Peyer's patch (tissue), 4 donors: ENCODE measurements at regions not wholly inside any gene's neighbourhood (a gene's known extent, or its start where the extent isn't known, plus 50 kb on each side); places are given as distances from the start of the nearest gene placed in this dataset.

ENCODE experiments used
- POLR2A ChIP-seq, 2 donors: fragments of 450-650 bp; IDR thresholded peaks; one replicate each; pipeline ENCODE4 v1.5.1; 2017; ENCODE audit warnings: antibody characterized with exemption in 2 of 2, mild to moderate bottlenecking in 2 of 2, moderate library complexity in 2 of 2
- TF ChIP-seq, protein P1 (sequence below), 6 experiments: fragments of 450-650 bp in 4 of 6; fragments of 200-600 bp in 2 of 6; sonication (generic) in 1 of 6; IDR thresholded peaks; one replicate each; pipeline ENCODE4 v1.5.1; 2017 to 2019; ENCODE audit warnings: antibody characterized with exemption in 6 of 6, mild to moderate bottlenecking in 3 of 6, moderate library complexity in 1 of 6

DNA sequence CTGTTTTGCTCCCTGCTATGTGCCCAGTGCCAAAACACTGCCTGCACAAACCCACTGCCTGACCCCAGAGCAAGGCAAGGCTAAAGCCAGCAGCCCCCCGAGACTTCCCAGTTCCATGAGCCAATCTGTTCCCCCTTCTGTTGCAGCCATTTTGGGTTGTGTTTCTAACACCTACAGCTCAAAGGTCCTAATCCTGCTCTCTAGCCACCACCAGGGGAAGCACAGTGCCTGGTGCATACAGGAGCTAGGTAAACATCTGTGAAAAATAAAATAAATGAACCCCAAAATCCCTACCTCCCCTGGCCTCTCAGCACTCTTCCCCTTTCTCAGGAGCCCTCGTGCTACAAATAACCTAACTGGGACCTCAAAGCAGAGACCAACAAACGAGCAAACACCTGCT lies 190.2 kb downstream of the MATN1 start:
- TF ChIP-seq, protein P1, sequence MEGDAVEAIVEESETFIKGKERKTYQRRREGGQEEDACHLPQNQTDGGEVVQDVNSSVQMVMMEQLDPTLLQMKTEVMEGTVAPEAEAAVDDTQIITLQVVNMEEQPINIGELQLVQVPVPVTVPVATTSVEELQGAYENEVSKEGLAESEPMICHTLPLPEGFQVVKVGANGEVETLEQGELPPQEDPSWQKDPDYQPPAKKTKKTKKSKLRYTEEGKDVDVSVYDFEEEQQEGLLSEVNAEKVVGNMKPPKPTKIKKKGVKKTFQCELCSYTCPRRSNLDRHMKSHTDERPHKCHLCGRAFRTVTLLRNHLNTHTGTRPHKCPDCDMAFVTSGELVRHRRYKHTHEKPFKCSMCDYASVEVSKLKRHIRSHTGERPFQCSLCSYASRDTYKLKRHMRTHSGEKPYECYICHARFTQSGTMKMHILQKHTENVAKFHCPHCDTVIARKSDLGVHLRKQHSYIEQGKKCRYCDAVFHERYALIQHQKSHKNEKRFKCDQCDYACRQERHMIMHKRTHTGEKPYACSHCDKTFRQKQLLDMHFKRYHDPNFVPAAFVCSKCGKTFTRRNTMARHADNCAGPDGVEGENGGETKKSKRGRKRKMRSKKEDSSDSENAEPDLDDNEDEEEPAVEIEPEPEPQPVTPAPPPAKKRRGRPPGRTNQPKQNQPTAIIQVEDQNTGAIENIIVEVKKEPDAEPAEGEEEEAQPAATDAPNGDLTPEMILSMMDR (IDR thresholded peaks at IDR 0.05), result no peak
- TF ChIP-seq POLR2A (IDR thresholded peaks at IDR 0.05), result no peak
